ENCODE measurements at regions not wholly inside any gene's neighbourhood (a gene's known extent, or its start where the extent isn't known, plus 50 kb on each side); places are given as distances from the start of the nearest gene placed in this dataset.
"Not testable (repeated sequence)": the region's sequence is repeated elsewhere in the genome, so short reads cannot be mapped to it uniquely, and the experiment has no call there.

GRCh38 chr11:70557742-70558485 lies 159.6 kb downstream of the CTTN start:
- no peak for DNase-seq
- no peak for ATAC-seq
- intact Hi-C loops (cut with DNase I, micrococcal nuclease), result no loop called here

GRCh38 chr11:70558681-70559080 lies 160.4 kb downstream of the CTTN start:
- intact Hi-C loops (cut with DNase I, micrococcal nuclease), result no loop called here
- no peak for DNase-seq
- ATAC-seq, result no peak

- no peak for ATAC-seq
- no peak for DNase-seq
- intact Hi-C loops (cut with DNase I, micrococcal nuclease), result no loop called here
Observed at GRCh38 chr11:70559516-70559915, 161.2 kb downstream of the CTTN start.

- intact Hi-C loops (cut with DNase I, micrococcal nuclease); ATAC-seq: not testable (repeated sequence)
Observed at GRCh38 chr11:70560621-70561020, 162.3 kb downstream of the CTTN start.

GRCh38 chr11:70566768-70567530 lies 168.6 kb downstream of the CTTN start:
- intact Hi-C loops (cut with DNase I, micrococcal nuclease), result no loop called here
- ATAC-seq (no peak), DNase-seq (no peak)

More at GRCh38 chr11:70560621-70561020, 162.3 kb downstream of the CTTN start:
- DNase-seq, result not testable (repeated sequence)

GRCh38 chr11:70567680-70568034 lies 169.3 kb downstream of the CTTN start:
- peak; percentile 70 for ATAC-seq
- peak in 1 of 2 donors; percentile 28 for DNase-seq
- intact Hi-C loops (cut with DNase I, micrococcal nuclease), result no loop called here

GRCh38 chr11:70568035-70568813 lies 169.9 kb downstream of the CTTN start:
- peak; percentile 91 for ATAC-seq
- peak; percentile 74 to 75 for DNase-seq
- intact Hi-C loops (cut with DNase I, micrococcal nuclease), result no loop called here

- ATAC-seq (no peak), DNase-seq (no peak)
- intact Hi-C loops (cut with DNase I, micrococcal nuclease), result no loop called here
Observed at GRCh38 chr11:70568814-70569617, 170.7 kb downstream of the CTTN start.

GRCh38 chr11:70569618-70569890 lies 171.2 kb downstream of the CTTN start:
- intact Hi-C loops (cut with DNase I, micrococcal nuclease), result no loop called here
- no peak for DNase-seq
- no peak for ATAC-seq

GRCh38 chr11:70569996-70570692 lies 171.8 kb downstream of the CTTN start:
- DNase-seq, result no peak
- intact Hi-C loops (cut with DNase I, micrococcal nuclease), result no loop called here
- ATAC-seq, result no peak

- no peak for ATAC-seq
- intact Hi-C loops (cut with DNase I, micrococcal nuclease), result no loop called here
- DNase-seq, result no peak
Observed at GRCh38 chr11:70570693-70571395, 172.5 kb downstream of the CTTN start.

GRCh38 chr11:70572974-70573260 lies 174.6 kb downstream of the CTTN start:
- no peak for DNase-seq
- intact Hi-C loops (cut with DNase I, micrococcal nuclease), result no loop called here
- no peak for ATAC-seq

GRCh38 chr11:70573701-70574151 lies 175.4 kb downstream of the CTTN start:
- ATAC-seq, result no peak
- DNase-seq, result no peak
- intact Hi-C loops (cut with DNase I, micrococcal nuclease), result no loop called here

GRCh38 chr11:70574725-70575347 lies 176.5 kb downstream of the CTTN start:
- ATAC-seq, result no peak
- peak in 1 of 2 donors; percentile 17 for DNase-seq

GRCh38 chr11:70575396-70576060 lies 177.2 kb downstream of the CTTN start:
- no peak for ATAC-seq
- DNase-seq, result peak in 1 of 2 donors; percentile 16
- intact Hi-C loops (cut with DNase I, micrococcal nuclease), result no loop called here

More at GRCh38 chr11:70574725-70575347, 176.5 kb downstream of the CTTN start:
- intact Hi-C loops (cut with DNase I, micrococcal nuclease), result no loop called here

GRCh38 chr11:70577258-70577603 lies 178.9 kb downstream of the CTTN start:
- DNase-seq, result no peak
- intact Hi-C loops (cut with DNase I, micrococcal nuclease), result no loop called here
- no peak for ATAC-seq

GRCh38 chr11:70577948-70578347 lies 179.6 kb downstream of the CTTN start:
- ATAC-seq, result no peak
- intact Hi-C loops (cut with DNase I, micrococcal nuclease), result no loop called here
- no peak for DNase-seq

All from left colon (tissue), 2 donors.